Astrocyte of the cerebellum (primary cell): ENCODE measurements at regions not wholly inside any gene's neighbourhood (a gene's known extent, or its start where the extent isn't known, plus 50 kb on each side); places are given as distances from the start of the nearest gene placed in this dataset.

Experiments used
- DNase-seq: peaks from one replicate; pipeline ENCODE4 v3.0.0-alpha.2; 2011; ENCODE audit warnings: low read depth
- H3K4me3 ChIP-seq: 2 replicates; pipeline ENCODE4 v1.5.1; 2011; ENCODE audit warnings: mild to moderate bottlenecking, low read depth, low read length, moderate library complexity
- in situ Hi-C: cut with HindIII; loops from 2 replicates; pipeline ENCODE4 v1.10.0; 2017; ENCODE audit warnings: low sequenced_read_pairs
- TF ChIP-seq, protein P1 (sequence below): IDR thresholded peaks from 2 replicates; pipeline ENCODE4 v1.5.1; 2012; ENCODE audit warnings: low read length, low read depth, moderate library complexity, mild to moderate bottlenecking; ENCODE audit errors: missing control alignments

DNA sequence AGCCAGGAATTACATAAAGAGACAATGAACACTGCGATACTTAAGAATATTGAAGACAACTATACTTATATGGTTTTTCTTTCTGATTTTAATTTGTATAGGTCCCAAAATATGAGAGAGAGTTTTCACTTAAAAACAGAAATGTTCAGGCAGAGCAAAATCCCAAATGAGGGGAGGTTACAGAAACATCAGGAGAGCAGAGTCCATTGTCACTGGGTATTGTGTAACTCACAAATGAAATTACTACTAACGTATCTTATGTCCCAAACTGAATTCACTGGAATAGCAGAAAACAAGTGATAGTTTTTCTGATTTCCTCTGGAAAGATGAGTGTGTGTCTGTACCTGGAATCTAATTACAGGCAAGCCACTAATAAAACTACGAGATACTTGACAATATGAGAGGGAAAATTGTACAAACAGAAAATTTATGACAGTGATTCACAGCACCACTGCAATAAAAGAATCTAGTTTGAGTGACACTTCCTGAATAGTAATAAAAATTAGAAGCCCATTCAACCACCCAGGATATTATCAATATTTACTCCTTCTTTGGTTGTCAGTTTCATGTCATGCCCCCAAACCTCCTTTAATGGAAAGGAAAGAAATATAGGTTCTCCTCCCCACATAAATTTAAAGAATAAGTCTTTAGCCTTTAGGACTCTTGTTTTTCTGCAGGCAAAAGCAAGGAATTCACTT is 522.6 kb downstream of the ADGRL2 start:
- DNase-seq, result no peak
- H3K4me3 ChIP-seq, result no peak overlapping the region
- in situ Hi-C loops, result no loop called here
- TF ChIP-seq, protein P1, sequence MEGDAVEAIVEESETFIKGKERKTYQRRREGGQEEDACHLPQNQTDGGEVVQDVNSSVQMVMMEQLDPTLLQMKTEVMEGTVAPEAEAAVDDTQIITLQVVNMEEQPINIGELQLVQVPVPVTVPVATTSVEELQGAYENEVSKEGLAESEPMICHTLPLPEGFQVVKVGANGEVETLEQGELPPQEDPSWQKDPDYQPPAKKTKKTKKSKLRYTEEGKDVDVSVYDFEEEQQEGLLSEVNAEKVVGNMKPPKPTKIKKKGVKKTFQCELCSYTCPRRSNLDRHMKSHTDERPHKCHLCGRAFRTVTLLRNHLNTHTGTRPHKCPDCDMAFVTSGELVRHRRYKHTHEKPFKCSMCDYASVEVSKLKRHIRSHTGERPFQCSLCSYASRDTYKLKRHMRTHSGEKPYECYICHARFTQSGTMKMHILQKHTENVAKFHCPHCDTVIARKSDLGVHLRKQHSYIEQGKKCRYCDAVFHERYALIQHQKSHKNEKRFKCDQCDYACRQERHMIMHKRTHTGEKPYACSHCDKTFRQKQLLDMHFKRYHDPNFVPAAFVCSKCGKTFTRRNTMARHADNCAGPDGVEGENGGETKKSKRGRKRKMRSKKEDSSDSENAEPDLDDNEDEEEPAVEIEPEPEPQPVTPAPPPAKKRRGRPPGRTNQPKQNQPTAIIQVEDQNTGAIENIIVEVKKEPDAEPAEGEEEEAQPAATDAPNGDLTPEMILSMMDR, result no peak

DNA sequence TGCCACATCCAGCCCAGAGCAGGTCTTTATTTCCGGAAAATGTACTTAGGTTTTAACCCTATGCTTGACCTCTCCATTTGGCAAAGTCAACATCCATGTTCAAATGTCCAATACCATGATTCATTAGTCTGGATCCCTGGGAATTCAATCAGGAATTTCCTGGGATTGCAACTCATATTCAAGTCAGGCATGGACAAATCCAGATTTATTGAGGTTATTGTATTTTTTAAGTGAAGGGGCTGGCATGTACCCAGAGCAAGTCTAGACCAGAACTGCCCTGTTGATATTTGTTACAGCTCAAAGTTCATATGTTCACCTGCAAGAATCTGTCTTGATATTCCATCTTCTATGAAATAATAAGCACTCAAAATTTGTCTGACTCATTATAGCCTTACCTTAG is 521.1 kb downstream of the ADGRL2 start:
- TF ChIP-seq, protein P1, result no peak
- H3K4me3 ChIP-seq, result no peak overlapping the region
- DNase-seq, result no peak
- in situ Hi-C loops, result no loop called here

DNA sequence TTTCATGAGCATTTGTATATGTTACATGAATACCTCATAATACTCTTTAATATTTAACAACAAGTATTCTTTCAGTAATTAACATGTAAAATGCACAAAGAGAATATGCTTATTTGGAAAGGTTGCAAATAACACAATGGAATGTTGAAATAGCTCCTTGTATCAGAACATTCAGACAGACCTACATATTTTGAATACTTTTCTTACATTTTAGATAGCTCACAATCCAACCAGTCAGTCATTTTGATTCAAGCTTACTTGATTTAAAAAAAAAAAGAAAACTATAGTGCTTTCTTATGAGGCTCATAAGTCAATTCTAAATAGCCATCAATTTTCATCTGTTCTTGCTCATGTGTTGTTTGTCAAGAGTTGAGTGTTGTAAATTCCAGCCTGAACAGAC is 518.8 kb downstream of the ADGRL2 start:
- in situ Hi-C loops, result no loop called here
- DNase-seq, result no peak
- H3K4me3 ChIP-seq, result no peak overlapping the region
- TF ChIP-seq, protein P1, result no peak

DNA sequence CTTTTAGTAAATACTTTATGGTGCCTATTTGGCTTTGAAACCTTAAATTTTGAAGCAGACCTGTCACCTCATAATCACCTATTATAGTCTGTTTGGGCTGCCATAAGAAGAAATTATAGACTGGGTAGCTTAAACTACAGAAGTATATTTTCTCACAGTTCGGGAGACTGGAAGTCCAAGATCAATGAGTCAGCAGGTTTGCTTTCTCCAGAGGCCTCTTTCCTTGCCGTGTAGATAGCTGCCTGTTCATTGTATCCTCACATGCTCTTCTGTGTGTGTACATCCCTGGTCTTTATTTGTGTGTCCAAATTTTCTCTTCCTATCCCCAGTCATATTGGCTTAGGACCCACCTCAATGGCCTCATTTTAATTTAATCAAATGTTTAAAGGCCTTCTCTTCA is 518.2 kb downstream of the ADGRL2 start:
- TF ChIP-seq, protein P1, result no peak
- no peak overlapping the region for H3K4me3 ChIP-seq
- in situ Hi-C loops, result no loop called here
- DNase-seq, result no peak

DNA sequence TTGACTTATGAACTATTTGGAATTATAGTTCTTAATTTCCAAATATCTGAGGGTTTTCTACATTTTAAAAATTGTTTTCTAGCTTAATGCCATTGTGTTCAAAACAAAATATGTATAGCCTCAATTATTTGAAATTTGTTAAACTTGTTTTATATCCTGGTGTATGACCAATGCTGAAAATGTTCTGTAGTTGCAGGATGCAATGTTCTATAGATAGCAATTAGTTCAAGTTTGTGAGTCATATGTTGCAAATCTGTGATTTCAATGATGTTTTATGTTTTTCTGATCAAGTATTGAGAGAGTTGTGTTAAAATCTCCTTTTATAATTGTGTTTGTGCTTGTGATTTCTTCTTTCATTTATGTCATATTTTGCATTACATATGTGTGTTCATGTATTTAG is 517.5 kb downstream of the ADGRL2 start:
- TF ChIP-seq, protein P1, result no peak
- DNase-seq, result no peak
- H3K4me3 ChIP-seq, result no peak overlapping the region
- in situ Hi-C loops, result no loop called here

DNA sequence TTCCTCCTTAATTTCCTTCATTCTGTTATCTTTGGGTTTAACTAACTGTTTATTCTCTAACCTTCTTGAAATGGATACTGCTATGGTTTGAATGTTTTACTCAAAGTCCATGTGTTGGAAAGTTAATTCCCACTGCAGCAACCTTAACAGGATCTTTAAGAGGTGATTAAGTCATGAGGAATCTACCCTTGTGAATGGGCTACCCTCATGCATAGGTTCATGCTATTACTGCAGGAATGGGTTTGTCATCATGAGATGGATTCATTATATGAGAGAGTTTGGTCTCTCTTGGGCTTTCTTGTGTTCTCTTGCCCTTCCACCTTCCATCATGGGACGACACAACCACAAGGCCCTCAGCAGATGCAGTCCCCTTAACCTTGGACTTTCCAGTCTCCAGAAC is 516.9 kb downstream of the ADGRL2 start:
- TF ChIP-seq, protein P1, result no peak
- in situ Hi-C loops, result no loop called here
- no peak overlapping the region for H3K4me3 ChIP-seq
- no peak for DNase-seq
